ENCODE measurements at regions not wholly inside any gene's neighbourhood (a gene's known extent, or its start where the extent isn't known, plus 50 kb on each side); places are given as distances from the start of the nearest gene placed in this dataset.
"Not testable (repeated sequence)": the region's sequence is repeated elsewhere in the genome, so short reads cannot be mapped to it uniquely, and the experiment has no call there.

- H3K27ac Mint-ChIP-seq; H3K4me3 Mint-ChIP-seq (ENCODE audit: low read depth); DNase-seq (ENCODE audit: low spot score); intact Hi-C loops (cut with micrococcal nuclease); H3K27me3 Mint-ChIP-seq (ENCODE audit: low read depth); H3K36me3 Mint-ChIP-seq (ENCODE audit: low read depth); H3K4me1 Mint-ChIP-seq (ENCODE audit: low read depth): not testable (repeated sequence)
- peaks cover 29% of the 10 kb centered on the region for H3K9me3 Mint-ChIP-seq
These were observed 499.3 kb upstream of the GRAMD2B start for GRCh38 chr5:125923958-125924357.

- peaks cover 35% of the 10 kb centered on the region for H3K9me3 Mint-ChIP-seq
- no peaks in the 10 kb centered on the region for H3K36me3 Mint-ChIP-seq (ENCODE audit: low read depth)
- no peak overlapping the region for H3K27ac Mint-ChIP-seq
- DNase-seq (ENCODE audit: low spot score) = no peak
- H3K4me1 Mint-ChIP-seq (ENCODE audit: low read depth) = no peaks in the 10 kb centered on the region
- H3K27me3 Mint-ChIP-seq (ENCODE audit: low read depth) = no peaks in the 10 kb centered on the region
- no peak overlapping the region for H3K4me3 Mint-ChIP-seq (ENCODE audit: low read depth)
- intact Hi-C loops (cut with micrococcal nuclease) = no loop called here
These were observed 497.0 kb upstream of the GRAMD2B start for GRCh38 chr5:125926172-125926571.

GRCh38 chr5:125928663-125929062, 494.5 kb upstream of the GRAMD2B start:
- no peaks in the 10 kb centered on the region for H3K4me1 Mint-ChIP-seq (ENCODE audit: low read depth)
- no peak overlapping the region for H3K27ac Mint-ChIP-seq
- no peaks in the 10 kb centered on the region for H3K36me3 Mint-ChIP-seq (ENCODE audit: low read depth)
- H3K4me3 Mint-ChIP-seq (ENCODE audit: low read depth) = no peak overlapping the region
- H3K9me3 Mint-ChIP-seq = peaks cover 31% of the 10 kb centered on the region
- intact Hi-C loops (cut with micrococcal nuclease) = no loop called here
- no peak for DNase-seq (ENCODE audit: low spot score)
- H3K27me3 Mint-ChIP-seq (ENCODE audit: low read depth) = no peaks in the 10 kb centered on the region

GRCh38 chr5:125950012-125950615, 473.1 kb upstream of the GRAMD2B start:
- intact Hi-C loops (cut with micrococcal nuclease) = no loop called here
- Mint-ChIP-seq H3K9me3 (peaks cover 32% of the 10 kb centered on the region), H3K27me3 (ENCODE audit: low read depth) (no peaks in the 10 kb centered on the region), H3K27ac (no peak overlapping the region), H3K4me1 (ENCODE audit: low read depth) (no peaks in the 10 kb centered on the region), H3K4me3 (ENCODE audit: low read depth) (no peak overlapping the region), H3K36me3 (ENCODE audit: low read depth) (no peaks in the 10 kb centered on the region)
- no peak for DNase-seq (ENCODE audit: low spot score)

GRCh38 chr5:125961150-125961549, 462.1 kb upstream of the GRAMD2B start:
- H3K27ac Mint-ChIP-seq = no peak overlapping the region
- peaks cover 2% of the 10 kb centered on the region for H3K4me1 Mint-ChIP-seq (ENCODE audit: low read depth)
- no peak overlapping the region for H3K4me3 Mint-ChIP-seq (ENCODE audit: low read depth)
- no peaks in the 10 kb centered on the region for H3K27me3 Mint-ChIP-seq (ENCODE audit: low read depth)
- peaks cover 10% of the 10 kb centered on the region for H3K9me3 Mint-ChIP-seq
- peak; percentile 11 for DNase-seq (ENCODE audit: low spot score)
- intact Hi-C loops (cut with micrococcal nuclease) = loop anchor here (2.0 kb wide), 1 partner anchor 92 kb away; no protein-coding TSS in a partner anchor
- H3K36me3 Mint-ChIP-seq (ENCODE audit: low read depth) = no peaks in the 10 kb centered on the region

- Mint-ChIP-seq H3K27ac (no peak overlapping the region), H3K4me3 (ENCODE audit: low read depth) (no peak overlapping the region), H3K27me3 (ENCODE audit: low read depth) (no peaks in the 10 kb centered on the region), H3K4me1 (ENCODE audit: low read depth) (peaks cover 8% of the 10 kb centered on the region), H3K36me3 (ENCODE audit: low read depth) (no peaks in the 10 kb centered on the region), H3K9me3 (peaks cover 4% of the 10 kb centered on the region)
- intact Hi-C loops (cut with micrococcal nuclease) = no loop called here
- DNase-seq (ENCODE audit: low spot score) = no peak
These were observed 457.6 kb upstream of the GRAMD2B start for GRCh38 chr5:125965577-125965976.

- no peaks in the 10 kb centered on the region for H3K36me3 Mint-ChIP-seq (ENCODE audit: low read depth)
- no peak overlapping the region for H3K27ac Mint-ChIP-seq
- H3K4me1 Mint-ChIP-seq (ENCODE audit: low read depth) = peaks cover 6% of the 10 kb centered on the region
- peaks cover 4% of the 10 kb centered on the region for H3K9me3 Mint-ChIP-seq
- no peak overlapping the region for H3K4me3 Mint-ChIP-seq (ENCODE audit: low read depth)
- H3K27me3 Mint-ChIP-seq (ENCODE audit: low read depth) = no peaks in the 10 kb centered on the region
- intact Hi-C loops (cut with micrococcal nuclease) = no loop called here
- no peak for DNase-seq (ENCODE audit: low spot score)
These were observed 455.6 kb upstream of the GRAMD2B start for GRCh38 chr5:125967576-125967975.

GRCh38 chr5:125969011-125969813, 454.0 kb upstream of the GRAMD2B start:
- peaks cover 6% of the 10 kb centered on the region for H3K4me1 Mint-ChIP-seq (ENCODE audit: low read depth)
- no peaks in the 10 kb centered on the region for H3K36me3 Mint-ChIP-seq (ENCODE audit: low read depth)
- H3K4me3 Mint-ChIP-seq (ENCODE audit: low read depth) = no peak overlapping the region
- H3K27ac Mint-ChIP-seq = no peak overlapping the region
- no peaks in the 10 kb centered on the region for H3K27me3 Mint-ChIP-seq (ENCODE audit: low read depth)
- intact Hi-C loops (cut with micrococcal nuclease) = no loop called here
- DNase-seq (ENCODE audit: low spot score) = no peak
- H3K9me3 Mint-ChIP-seq = peaks cover 4% of the 10 kb centered on the region

GRCh38 chr5:125969814-125970171, 453.4 kb upstream of the GRAMD2B start:
- H3K4me3 Mint-ChIP-seq (ENCODE audit: low read depth) = no peak overlapping the region
- H3K27me3 Mint-ChIP-seq (ENCODE audit: low read depth) = no peaks in the 10 kb centered on the region
- H3K4me1 Mint-ChIP-seq (ENCODE audit: low read depth) = peaks cover 6% of the 10 kb centered on the region
- no peak overlapping the region for H3K27ac Mint-ChIP-seq
- H3K9me3 Mint-ChIP-seq = peaks cover 4% of the 10 kb centered on the region
- intact Hi-C loops (cut with micrococcal nuclease) = no loop called here
- no peak for DNase-seq (ENCODE audit: low spot score)
- no peaks in the 10 kb centered on the region for H3K36me3 Mint-ChIP-seq (ENCODE audit: low read depth)

- DNase-seq (ENCODE audit: low spot score) = no peak
- Mint-ChIP-seq H3K36me3 (ENCODE audit: low read depth) (no peaks in the 10 kb centered on the region), H3K9me3 (peaks cover 4% of the 10 kb centered on the region), H3K27ac (no peak overlapping the region), H3K27me3 (ENCODE audit: low read depth) (no peaks in the 10 kb centered on the region), H3K4me3 (ENCODE audit: low read depth) (no peak overlapping the region), H3K4me1 (ENCODE audit: low read depth) (peaks cover 6% of the 10 kb centered on the region)
- intact Hi-C loops (cut with micrococcal nuclease) = no loop called here
These were observed 452.4 kb upstream of the GRAMD2B start for GRCh38 chr5:125970631-125971307.

GRCh38 chr5:125972706-125973105, 450.5 kb upstream of the GRAMD2B start:
- Mint-ChIP-seq H3K4me3 (ENCODE audit: low read depth) (no peak overlapping the region), H3K27ac (no peak overlapping the region), H3K9me3 (no peaks in the 10 kb centered on the region), H3K4me1 (ENCODE audit: low read depth) (peaks cover 3% of the 10 kb centered on the region), H3K27me3 (ENCODE audit: low read depth) (no peaks in the 10 kb centered on the region), H3K36me3 (ENCODE audit: low read depth) (no peaks in the 10 kb centered on the region)
- intact Hi-C loops (cut with micrococcal nuclease) = no loop called here
- no peak for DNase-seq (ENCODE audit: low spot score)

- no peaks in the 10 kb centered on the region for H3K9me3 Mint-ChIP-seq
- H3K36me3 Mint-ChIP-seq (ENCODE audit: low read depth) = no peaks in the 10 kb centered on the region
- H3K4me3 Mint-ChIP-seq (ENCODE audit: low read depth) = no peak overlapping the region
- no peak overlapping the region for H3K27ac Mint-ChIP-seq
- H3K4me1 Mint-ChIP-seq (ENCODE audit: low read depth) = no peaks in the 10 kb centered on the region
- intact Hi-C loops (cut with micrococcal nuclease) = no loop called here
- no peak for DNase-seq (ENCODE audit: low spot score)
- H3K27me3 Mint-ChIP-seq (ENCODE audit: low read depth) = no peaks in the 10 kb centered on the region
These were observed 448.5 kb upstream of the GRAMD2B start for GRCh38 chr5:125974679-125975078.

GRCh38 chr5:125976421-125977000, 446.7 kb upstream of the GRAMD2B start:
- intact Hi-C loops (cut with micrococcal nuclease) = no loop called here
- Mint-ChIP-seq H3K4me1 (ENCODE audit: low read depth) (no peaks in the 10 kb centered on the region), H3K9me3 (no peaks in the 10 kb centered on the region), H3K27ac (no peak overlapping the region), H3K4me3 (ENCODE audit: low read depth) (no peak overlapping the region), H3K36me3 (ENCODE audit: low read depth) (no peaks in the 10 kb centered on the region), H3K27me3 (ENCODE audit: low read depth) (no peaks in the 10 kb centered on the region)
- DNase-seq (ENCODE audit: low spot score) = no peak

All from activated T-helper 2 cell treated with anti-CD3 and anti-CD28 coated beads, Interferon-gamma antibody, Interleukin-2, Interleukin-4, amounts not matched to agents 10 μg/mL and 5 μg/mL and 100 μg/mL, durations not matched to agents 14 hours and 24 hours and 36 hours (primary cell).